Panc1 (cell line): ENCODE measurements at regions not wholly inside any gene's neighbourhood (a gene's known extent, or its start where the extent isn't known, plus 50 kb on each side); places are given as distances from the start of the nearest gene placed in this dataset.

ENCODE experiments used
- CTCF ChIP-seq: fragments of 450-650 bp; IDR thresholded peaks from 2 replicates; pipeline ENCODE4 v1.5.1; 2017; ENCODE audit warnings: mild to moderate bottlenecking
- POLR2AphosphoS5 ChIP-seq: IDR thresholded peaks from 2 replicates; pipeline ENCODE4 v1.6.1; 2012; ENCODE audit warnings: mild to moderate bottlenecking, low read depth, low read length, moderate library complexity
- TCF7L2 ChIP-seq: IDR thresholded peaks from 2 replicates; pipeline ENCODE4 v1.6.1; 2011; ENCODE audit warnings: mild to moderate bottlenecking, low read depth, low read length, inconsistent platforms

- TF ChIP-seq POLR2AphosphoS5 (no peak), CTCF (no peak), TCF7L2 (no peak)
Measured at GRCh38 chr6:71400852-71401251, 112.2 kb downstream of the OGFRL1 start.
